ENCODE measurements at regions not wholly inside any gene's neighbourhood (a gene's known extent, or its start where the extent isn't known, plus 50 kb on each side); places are given as distances from the start of the nearest gene placed in this dataset.
A peak's percentile ranks its signal among the peaks of the same experiment; 100 is the strongest.

GRCh38 chr12:91326058-91327027 lies 143.7 kb upstream of the DCN start:
- TF ChIP-seq GATA2 (IDR thresholded peaks at IDR 0.05; ENCODE audit: low read depth, low read length) (peak; percentile 40; the same call in 1 of the 2 replicates), GATA3 (IDR thresholded peaks at IDR 0.05; ENCODE audit: low read depth, low read length) (no peak)

- TF ChIP-seq GATA3 (IDR thresholded peaks at IDR 0.05; ENCODE audit: low read depth, low read length): no peak
- TF ChIP-seq GATA2 (IDR thresholded peaks at IDR 0.05; ENCODE audit: low read depth, low read length): no peak
Measured at GRCh38 chr12:91320999-91321398, 138.4 kb upstream of the DCN start.

- no peak for TF ChIP-seq GATA3 (IDR thresholded peaks at IDR 0.05; ENCODE audit: low read depth, low read length)
- no peak for TF ChIP-seq GATA2 (IDR thresholded peaks at IDR 0.05; ENCODE audit: low read depth, low read length)
Measured at GRCh38 chr12:91319071-91319760, 136.6 kb upstream of the DCN start.

GRCh38 chr12:91317306-91317705 lies 134.7 kb upstream of the DCN start:
- TF ChIP-seq GATA2 (IDR thresholded peaks at IDR 0.05; ENCODE audit: low read depth, low read length): no peak
- TF ChIP-seq GATA3 (IDR thresholded peaks at IDR 0.05; ENCODE audit: low read depth, low read length): no peak

- TF ChIP-seq GATA2 (IDR thresholded peaks at IDR 0.05; ENCODE audit: low read depth, low read length): no peak
- TF ChIP-seq GATA3 (IDR thresholded peaks at IDR 0.05; ENCODE audit: low read depth, low read length): no peak
Measured at GRCh38 chr12:91316907-91317269, 134.3 kb upstream of the DCN start.

- TF ChIP-seq GATA2 (IDR thresholded peaks at IDR 0.05; ENCODE audit: low read depth, low read length) (no peak), GATA3 (IDR thresholded peaks at IDR 0.05; ENCODE audit: low read depth, low read length) (no peak)
Measured at GRCh38 chr12:91316161-91316906, 133.7 kb upstream of the DCN start.

- TF ChIP-seq GATA3 (IDR thresholded peaks at IDR 0.05; ENCODE audit: low read depth, low read length): no peak
- no peak for TF ChIP-seq GATA2 (IDR thresholded peaks at IDR 0.05; ENCODE audit: low read depth, low read length)
Measured at GRCh38 chr12:91311081-91311480, 128.5 kb upstream of the DCN start.

- TF ChIP-seq GATA2 (IDR thresholded peaks at IDR 0.05; ENCODE audit: low read depth, low read length) (no peak), GATA3 (IDR thresholded peaks at IDR 0.05; ENCODE audit: low read depth, low read length) (no peak)
Measured at GRCh38 chr12:91309450-91309849, 126.8 kb upstream of the DCN start.

- TF ChIP-seq GATA3 (IDR thresholded peaks at IDR 0.05; ENCODE audit: low read depth, low read length) (no peak), GATA2 (IDR thresholded peaks at IDR 0.05; ENCODE audit: low read depth, low read length) (no peak)
Measured at GRCh38 chr12:91307957-91308670, 125.5 kb upstream of the DCN start.

- TF ChIP-seq GATA3 (IDR thresholded peaks at IDR 0.05; ENCODE audit: low read depth, low read length) (no peak), GATA2 (IDR thresholded peaks at IDR 0.05; ENCODE audit: low read depth, low read length) (no peak)
Measured at GRCh38 chr12:91290354-91290753, 107.7 kb upstream of the DCN start.

GRCh38 chr12:91289906-91290305 lies 107.3 kb upstream of the DCN start:
- TF ChIP-seq GATA3 (IDR thresholded peaks at IDR 0.05; ENCODE audit: low read depth, low read length) (no peak), GATA2 (IDR thresholded peaks at IDR 0.05; ENCODE audit: low read depth, low read length) (no peak)

- no peak for TF ChIP-seq GATA2 (IDR thresholded peaks at IDR 0.05; ENCODE audit: low read depth, low read length)
Measured at GRCh38 chr12:91289072-91289471, 106.5 kb upstream of the DCN start.

GRCh38 chr12:91287753-91288152 lies 105.1 kb upstream of the DCN start:
- TF ChIP-seq GATA3 (IDR thresholded peaks at IDR 0.05; ENCODE audit: low read depth, low read length) (no peak), GATA2 (IDR thresholded peaks at IDR 0.05; ENCODE audit: low read depth, low read length) (no peak)

- TF ChIP-seq GATA3 (IDR thresholded peaks at IDR 0.05; ENCODE audit: low read depth, low read length) (no peak), GATA2 (IDR thresholded peaks at IDR 0.05; ENCODE audit: low read depth, low read length) (no peak)
Measured at GRCh38 chr12:91278126-91278525, 95.5 kb upstream of the DCN start.
